ENCODE measurements at regions not wholly inside any gene's neighbourhood (a gene's known extent, or its start where the extent isn't known, plus 50 kb on each side); places are given as distances from the start of the nearest gene placed in this dataset.

GRCh38 chr11:45037434-45038005 lies 86.8 kb upstream of the TP53I11 start:
- TF ChIP-seq POLR2A (IDR thresholded peaks at IDR 0.05): no peak
- TF ChIP-seq, protein P1, sequence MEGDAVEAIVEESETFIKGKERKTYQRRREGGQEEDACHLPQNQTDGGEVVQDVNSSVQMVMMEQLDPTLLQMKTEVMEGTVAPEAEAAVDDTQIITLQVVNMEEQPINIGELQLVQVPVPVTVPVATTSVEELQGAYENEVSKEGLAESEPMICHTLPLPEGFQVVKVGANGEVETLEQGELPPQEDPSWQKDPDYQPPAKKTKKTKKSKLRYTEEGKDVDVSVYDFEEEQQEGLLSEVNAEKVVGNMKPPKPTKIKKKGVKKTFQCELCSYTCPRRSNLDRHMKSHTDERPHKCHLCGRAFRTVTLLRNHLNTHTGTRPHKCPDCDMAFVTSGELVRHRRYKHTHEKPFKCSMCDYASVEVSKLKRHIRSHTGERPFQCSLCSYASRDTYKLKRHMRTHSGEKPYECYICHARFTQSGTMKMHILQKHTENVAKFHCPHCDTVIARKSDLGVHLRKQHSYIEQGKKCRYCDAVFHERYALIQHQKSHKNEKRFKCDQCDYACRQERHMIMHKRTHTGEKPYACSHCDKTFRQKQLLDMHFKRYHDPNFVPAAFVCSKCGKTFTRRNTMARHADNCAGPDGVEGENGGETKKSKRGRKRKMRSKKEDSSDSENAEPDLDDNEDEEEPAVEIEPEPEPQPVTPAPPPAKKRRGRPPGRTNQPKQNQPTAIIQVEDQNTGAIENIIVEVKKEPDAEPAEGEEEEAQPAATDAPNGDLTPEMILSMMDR (IDR thresholded peaks at IDR 0.05 in 4 of 5, conservative IDR thresholded peaks at IDR 0.05 in 1 of 5): no peak
